Testis (tissue), 2 donors: ENCODE measurements at regions not wholly inside any gene's neighbourhood (a gene's known extent, or its start where the extent isn't known, plus 50 kb on each side); places are given as distances from the start of the nearest gene placed in this dataset.

Source experiments
- DNase-seq: peaks from one replicate; pipeline ENCODE4 v3.0.0-alpha.2; 2019
- H3K27ac ChIP-seq, 2 donors: fragments of 200-600 bp; sonication (generic); one replicate each; pipeline ENCODE4 v1.5.1; 2019
- H3K27me3 ChIP-seq: fragments of 200-600 bp; sonication (generic); one replicate; pipeline ENCODE4 v1.5.1; 2019
- H3K36me3 ChIP-seq: fragments of 200-600 bp; sonication (generic); one replicate; pipeline ENCODE4 v1.5.1; 2017; ENCODE audit warnings: low read depth; ENCODE audit errors: missing control alignments
- H3K4me1 ChIP-seq: fragments of 200-600 bp; sonication (generic); one replicate; pipeline ENCODE4 v1.5.1; 2019
- H3K4me3 ChIP-seq, 2 donors: fragments of 200-600 bp; sonication (generic); one replicate each; pipeline ENCODE4 v1.5.1; 2017 to 2019
- H3K9me3 ChIP-seq: fragments of 200-600 bp; sonication (generic); one replicate; pipeline ENCODE4 v1.5.1; 2017
- POLR2A ChIP-seq: fragments of 450-650 bp; IDR thresholded peaks from one replicate; pipeline ENCODE4 v1.6.1; 2017; ENCODE audit warnings: antibody characterized with exemption, mild to moderate bottlenecking, moderate library complexity
- WGBS, 2 donors: methylation state at CpG; one replicate each; pipeline ENCODE4 v1.1.5; 2018; 5-methylcytosine and 5-hydroxymethylcytosine counted together
- intact Hi-C: fragments of 100-400 bp; cut with DNase I; formaldehyde crosslinking; loops from one replicate; pipeline ENCODE4 v1.15.1; 2023; ENCODE audit warnings: low total_unique reads
- TF ChIP-seq, protein P1 (sequence below), 3 experiments: fragments of 450-650 bp in 2 of 3; fragments of 200-600 bp in 1 of 3; sonication (generic) in 1 of 3; IDR thresholded peaks; one replicate each; pipeline ENCODE4 v1.5.1; 2016 to 2019; ENCODE audit warnings: antibody characterized with exemption in 3 of 3, mild to moderate bottlenecking in 2 of 3, moderate library complexity in 1 of 3

DNA sequence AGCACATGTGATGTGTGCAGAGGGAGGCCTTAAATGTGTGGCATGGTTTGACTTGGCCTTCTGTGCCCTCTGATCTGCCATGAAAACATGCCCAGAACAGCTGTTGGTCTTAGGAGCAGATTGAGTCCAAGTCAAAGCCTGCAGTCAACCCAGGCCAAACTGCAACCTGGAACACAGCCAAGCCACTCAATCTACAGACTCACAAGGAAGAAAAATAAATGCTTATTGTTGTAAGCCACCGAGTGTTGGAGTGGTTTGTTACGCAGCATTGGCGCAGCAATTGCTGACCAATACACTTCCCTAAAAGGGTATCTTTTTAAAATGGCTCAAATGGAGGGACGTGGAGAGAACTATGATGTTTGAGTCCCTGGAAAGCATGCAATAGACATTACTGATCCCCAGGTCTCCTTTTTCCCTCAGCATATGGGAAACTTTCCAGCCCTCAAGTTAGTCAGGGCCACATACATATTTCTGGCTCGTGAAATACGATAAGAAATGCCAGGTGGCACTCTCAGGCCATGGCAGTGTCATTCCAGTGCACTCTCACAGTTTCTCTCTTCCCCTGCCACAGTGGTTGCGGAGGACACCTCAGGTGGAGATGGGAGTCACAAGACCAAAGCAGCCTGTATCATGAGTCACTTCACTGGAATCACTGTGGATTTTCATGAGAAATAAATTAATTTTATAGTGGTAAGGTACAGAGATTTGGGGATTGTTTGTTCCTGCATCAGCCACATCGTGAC lies 168.0 kb upstream of the ZNF618 start:
- no peaks in the 10 kb centered on the region for H3K36me3 ChIP-seq
- no peaks in the 10 kb centered on the region for H3K9me3 ChIP-seq
- H3K4me1 ChIP-seq = no peaks in the 10 kb centered on the region
- no peak overlapping the region for H3K4me3 ChIP-seq
- no peak overlapping the region for H3K27ac ChIP-seq
- 88 to 90% methylated on average over 8 of the region's 8 CpGs for WGBS, 2 donors
- no peaks in the 10 kb centered on the region for H3K27me3 ChIP-seq
- no peak for DNase-seq
- TF ChIP-seq, protein P1, sequence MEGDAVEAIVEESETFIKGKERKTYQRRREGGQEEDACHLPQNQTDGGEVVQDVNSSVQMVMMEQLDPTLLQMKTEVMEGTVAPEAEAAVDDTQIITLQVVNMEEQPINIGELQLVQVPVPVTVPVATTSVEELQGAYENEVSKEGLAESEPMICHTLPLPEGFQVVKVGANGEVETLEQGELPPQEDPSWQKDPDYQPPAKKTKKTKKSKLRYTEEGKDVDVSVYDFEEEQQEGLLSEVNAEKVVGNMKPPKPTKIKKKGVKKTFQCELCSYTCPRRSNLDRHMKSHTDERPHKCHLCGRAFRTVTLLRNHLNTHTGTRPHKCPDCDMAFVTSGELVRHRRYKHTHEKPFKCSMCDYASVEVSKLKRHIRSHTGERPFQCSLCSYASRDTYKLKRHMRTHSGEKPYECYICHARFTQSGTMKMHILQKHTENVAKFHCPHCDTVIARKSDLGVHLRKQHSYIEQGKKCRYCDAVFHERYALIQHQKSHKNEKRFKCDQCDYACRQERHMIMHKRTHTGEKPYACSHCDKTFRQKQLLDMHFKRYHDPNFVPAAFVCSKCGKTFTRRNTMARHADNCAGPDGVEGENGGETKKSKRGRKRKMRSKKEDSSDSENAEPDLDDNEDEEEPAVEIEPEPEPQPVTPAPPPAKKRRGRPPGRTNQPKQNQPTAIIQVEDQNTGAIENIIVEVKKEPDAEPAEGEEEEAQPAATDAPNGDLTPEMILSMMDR (IDR thresholded peaks at IDR 0.05) = no peak
- TF ChIP-seq POLR2A = no peak
- intact Hi-C loops = no loop called here

DNA sequence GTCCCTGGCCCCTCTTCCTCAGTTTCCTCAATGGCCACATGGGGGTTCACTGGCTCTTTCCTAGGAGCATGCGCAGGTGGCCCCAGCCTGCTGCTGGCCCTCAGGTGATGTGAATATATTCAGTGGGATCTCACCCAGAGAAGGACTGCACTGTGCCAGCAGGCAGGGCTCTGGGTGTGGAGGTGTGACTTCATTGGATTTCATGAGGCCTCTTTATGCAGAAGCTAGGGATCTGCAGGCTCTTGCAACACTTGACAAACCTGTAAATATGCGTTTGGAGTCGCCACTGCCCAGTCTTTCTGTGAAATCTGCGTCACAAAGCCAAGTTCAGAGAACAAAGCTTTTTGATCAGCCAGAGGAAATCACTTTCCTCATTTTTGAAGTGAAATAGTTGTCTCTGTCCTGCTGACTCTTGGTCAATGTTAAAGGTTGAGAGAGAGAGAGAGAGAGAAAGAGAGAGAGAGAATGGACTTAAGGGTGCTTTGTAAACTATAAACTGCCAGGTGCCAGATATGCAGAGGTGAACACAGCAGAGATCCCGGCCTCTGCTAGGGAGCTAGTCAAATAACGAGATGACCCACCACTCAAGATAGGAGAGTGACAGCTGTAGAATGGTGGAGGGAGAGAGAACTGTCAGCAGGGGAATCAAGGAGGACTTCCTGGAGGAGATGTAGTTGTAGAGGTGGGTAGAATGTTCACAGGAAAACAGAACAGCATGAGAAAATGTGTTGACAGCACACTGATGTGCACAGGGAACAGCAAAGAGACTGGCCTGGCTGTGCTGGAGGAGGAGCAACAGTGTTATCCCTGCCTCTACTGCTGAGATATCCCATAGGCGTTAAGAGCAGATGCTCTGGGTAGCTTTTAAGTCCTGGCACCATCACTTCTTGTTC lies 167.0 kb upstream of the ZNF618 start:
- Histone ChIP-seq H3K4me3 (no peak overlapping the region), H3K9me3 (no peaks in the 10 kb centered on the region), H3K36me3 (no peaks in the 10 kb centered on the region), H3K4me1 (no peaks in the 10 kb centered on the region), H3K27me3 (no peaks in the 10 kb centered on the region), H3K27ac (no peak overlapping the region)
- WGBS, 2 donors = 75 to 90% methylated on average over 7 of the region's 7 CpGs
- no peak for TF ChIP-seq POLR2A
- TF ChIP-seq, protein P1 (IDR thresholded peaks at IDR 0.05) = no peak
- DNase-seq = no peak
- intact Hi-C loops = no loop called here

DNA sequence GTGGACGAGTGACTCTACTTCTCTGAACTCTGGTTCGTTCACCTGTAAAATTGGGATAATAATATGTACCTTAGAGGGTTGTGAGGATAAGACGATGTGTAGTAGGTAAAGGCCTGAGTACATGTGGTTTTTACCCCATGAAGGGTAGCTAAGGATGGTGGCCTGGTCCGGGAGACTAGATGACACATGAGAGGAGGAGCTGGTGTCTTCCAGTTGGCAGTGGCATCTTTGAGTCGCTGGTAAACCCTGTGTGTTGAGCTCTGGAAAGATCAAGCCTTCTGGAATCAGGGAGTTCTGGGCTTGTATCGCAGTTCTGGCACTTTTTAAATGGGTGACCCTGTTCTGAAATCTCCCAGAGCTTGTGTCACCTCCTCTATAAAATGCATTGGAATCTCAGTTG lies 166.4 kb upstream of the ZNF618 start:
- intact Hi-C loops = no loop called here
- no peak for TF ChIP-seq POLR2A
- TF ChIP-seq, protein P1 (IDR thresholded peaks at IDR 0.05) = no peak
- no peak overlapping the region for H3K27ac ChIP-seq
- H3K27me3 ChIP-seq = no peaks in the 10 kb centered on the region
- H3K9me3 ChIP-seq = no peaks in the 10 kb centered on the region
- no peak overlapping the region for H3K4me3 ChIP-seq
- DNase-seq = no peak
- H3K36me3 ChIP-seq = no peaks in the 10 kb centered on the region
- WGBS, 2 donors = 85 to 96% methylated on average over 6 of the region's 6 CpGs
- no peaks in the 10 kb centered on the region for H3K4me1 ChIP-seq

DNA sequence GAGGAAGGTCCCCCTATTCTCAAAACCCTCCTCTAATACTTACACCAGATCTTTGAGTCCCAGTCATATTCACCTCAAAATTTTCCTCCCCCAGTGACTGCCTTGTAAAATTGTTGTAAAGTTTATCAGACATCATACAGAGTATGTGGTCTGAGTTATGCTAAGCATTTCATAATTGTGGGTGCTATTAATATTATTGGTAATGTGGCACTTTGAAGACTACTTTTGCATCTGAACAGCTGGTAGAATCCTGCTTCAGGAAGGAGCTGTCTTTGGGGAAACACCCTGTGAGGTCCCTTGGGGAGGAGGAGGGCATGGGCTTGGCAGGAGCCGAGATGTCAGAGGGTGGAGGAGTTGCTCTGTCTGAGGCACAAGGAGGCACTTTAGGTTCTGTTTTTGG lies 164.9 kb upstream of the ZNF618 start:
- Histone ChIP-seq H3K4me1 (no peaks in the 10 kb centered on the region), H3K27ac (no peak overlapping the region), H3K36me3 (no peaks in the 10 kb centered on the region), H3K27me3 (no peaks in the 10 kb centered on the region), H3K9me3 (no peaks in the 10 kb centered on the region), H3K4me3 (no peak overlapping the region)
- intact Hi-C loops = no loop called here
- 60 to 69% methylated on average over 1 of the region's 1 CpG for WGBS, 2 donors
- no peak for DNase-seq
- no peak for TF ChIP-seq POLR2A
- TF ChIP-seq, protein P1 (IDR thresholded peaks at IDR 0.05) = no peak
